ENCODE measurements at regions not wholly inside any gene's neighbourhood (a gene's known extent, or its start where the extent isn't known, plus 50 kb on each side); places are given as distances from the start of the nearest gene placed in this dataset.
"Not testable (repeated sequence)": the region's sequence is repeated elsewhere in the genome, so short reads cannot be mapped to it uniquely, and the experiment has no call there.

GRCh38 chr6:150492507-150492906, 107.2 kb upstream of the PLEKHG1 start:
- DNase-seq (ENCODE audit: low spot score in 2 of 2) (no peak), ATAC-seq (no peak)
- Mint-ChIP-seq H3K36me3 (peaks cover 11 to 18% of the 10 kb centered on the region in 2 donors), H3K9me3 (peaks cover 14 to 16% of the 10 kb centered on the region in 2 donors), H3K27ac (no peak overlapping the region)

GRCh38 chr6:150492941-150493340, 106.7 kb upstream of the PLEKHG1 start:
- DNase-seq (ENCODE audit: low spot score in 2 of 2) (no peak), ATAC-seq (no peak)
- no peak overlapping the region for H3K27ac Mint-ChIP-seq
- peaks cover 14 to 16% of the 10 kb centered on the region in 2 donors for H3K9me3 Mint-ChIP-seq
- H3K36me3 Mint-ChIP-seq = peaks cover 11 to 18% of the 10 kb centered on the region in 2 donors

DNA sequence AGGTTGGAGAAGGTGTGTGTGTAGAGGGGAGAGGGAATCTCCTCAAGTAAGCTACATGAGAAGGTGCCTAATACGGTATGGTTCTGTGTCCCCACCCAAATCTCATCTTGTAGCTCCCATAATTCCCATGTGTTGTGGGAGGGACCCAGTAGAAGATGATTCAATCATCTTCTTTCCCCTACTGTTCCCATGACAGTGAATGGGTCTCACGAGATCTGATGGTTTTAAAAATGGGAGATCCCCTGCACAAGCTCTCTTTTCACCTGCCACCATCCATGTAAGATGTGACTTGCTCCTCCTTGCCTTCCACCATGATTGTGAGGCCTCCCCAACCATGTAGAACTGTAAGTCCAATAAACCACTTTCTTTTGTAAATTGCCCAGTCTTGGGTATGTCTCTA, 106.1 kb upstream of the PLEKHG1 start:
- not testable (repeated sequence) for DNase-seq (ENCODE audit: low spot score in 2 of 2); ATAC-seq; H3K27ac Mint-ChIP-seq
- Mint-ChIP-seq H3K9me3 (peaks cover 14 to 16% of the 10 kb centered on the region in 2 donors), H3K36me3 (peaks cover 11 to 18% of the 10 kb centered on the region in 2 donors)

- Mint-ChIP-seq H3K36me3 (peaks cover 11 to 18% of the 10 kb centered on the region in 2 donors), H3K27ac (no peak overlapping the region), H3K9me3 (peaks cover 14 to 16% of the 10 kb centered on the region in 2 donors)
- ATAC-seq (no peak), DNase-seq (ENCODE audit: low spot score in 2 of 2) (no peak)
Observed at GRCh38 chr6:150494241-150494640, 105.4 kb upstream of the PLEKHG1 start.

GRCh38 chr6:150495126-150495525, 104.6 kb upstream of the PLEKHG1 start:
- H3K27ac Mint-ChIP-seq = no peak overlapping the region
- no peak for DNase-seq (ENCODE audit: low spot score in 2 of 2)
- H3K9me3 Mint-ChIP-seq = peaks cover 14 to 16% of the 10 kb centered on the region in 2 donors
- no peak for ATAC-seq
- peaks cover 11 to 18% of the 10 kb centered on the region in 2 donors for H3K36me3 Mint-ChIP-seq

- peaks cover 14 to 16% of the 10 kb centered on the region in 2 donors for H3K9me3 Mint-ChIP-seq
- DNase-seq (ENCODE audit: low spot score in 2 of 2) = no peak
- peaks cover 11 to 18% of the 10 kb centered on the region in 2 donors for H3K36me3 Mint-ChIP-seq
- no peak overlapping the region for H3K27ac Mint-ChIP-seq
- ATAC-seq = no peak
Observed at GRCh38 chr6:150496629-150497028, 103.1 kb upstream of the PLEKHG1 start.

DNA sequence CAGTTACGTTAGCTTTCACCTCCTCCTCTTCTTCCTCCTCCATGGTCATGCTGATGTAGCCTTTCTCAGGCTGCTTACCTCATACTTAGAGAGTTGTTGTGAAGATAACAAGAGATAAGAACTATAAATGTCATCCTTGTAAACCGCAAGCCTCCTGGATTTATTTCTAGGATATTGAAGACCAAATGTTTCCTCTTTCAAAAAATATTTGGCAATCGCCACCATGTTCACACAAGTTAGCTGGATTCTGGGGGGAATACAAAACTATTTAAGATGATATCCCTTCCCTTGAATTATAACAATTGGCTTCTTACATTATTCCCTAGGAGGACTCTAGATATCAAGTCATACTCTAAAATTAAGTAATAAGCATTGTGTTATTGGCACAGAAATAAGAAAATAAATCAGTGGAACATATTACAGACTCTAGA, 99.8 kb upstream of the PLEKHG1 start:
- no peaks in the 10 kb centered on the region for H3K36me3 Mint-ChIP-seq
- ATAC-seq = no peak
- H3K9me3 Mint-ChIP-seq = no peaks in the 10 kb centered on the region
- no peak overlapping the region for H3K27ac Mint-ChIP-seq
- no peak for DNase-seq (ENCODE audit: low spot score in 2 of 2)

GRCh38 chr6:150500568-150500967, 99.1 kb upstream of the PLEKHG1 start:
- not testable (repeated sequence) for DNase-seq (ENCODE audit: low spot score in 2 of 2); H3K36me3 Mint-ChIP-seq; ATAC-seq; H3K9me3 Mint-ChIP-seq; H3K27ac Mint-ChIP-seq

- H3K27ac Mint-ChIP-seq = no peak overlapping the region
- DNase-seq (ENCODE audit: low spot score in 2 of 2) (no peak), ATAC-seq (peak; percentile 40 to 69)
- no peaks in the 10 kb centered on the region for H3K36me3 Mint-ChIP-seq
- H3K9me3 Mint-ChIP-seq = peaks cover 3% of the 10 kb centered on the region in 2 donors
Observed at GRCh38 chr6:150503041-150503440, 96.6 kb upstream of the PLEKHG1 start.

DNA sequence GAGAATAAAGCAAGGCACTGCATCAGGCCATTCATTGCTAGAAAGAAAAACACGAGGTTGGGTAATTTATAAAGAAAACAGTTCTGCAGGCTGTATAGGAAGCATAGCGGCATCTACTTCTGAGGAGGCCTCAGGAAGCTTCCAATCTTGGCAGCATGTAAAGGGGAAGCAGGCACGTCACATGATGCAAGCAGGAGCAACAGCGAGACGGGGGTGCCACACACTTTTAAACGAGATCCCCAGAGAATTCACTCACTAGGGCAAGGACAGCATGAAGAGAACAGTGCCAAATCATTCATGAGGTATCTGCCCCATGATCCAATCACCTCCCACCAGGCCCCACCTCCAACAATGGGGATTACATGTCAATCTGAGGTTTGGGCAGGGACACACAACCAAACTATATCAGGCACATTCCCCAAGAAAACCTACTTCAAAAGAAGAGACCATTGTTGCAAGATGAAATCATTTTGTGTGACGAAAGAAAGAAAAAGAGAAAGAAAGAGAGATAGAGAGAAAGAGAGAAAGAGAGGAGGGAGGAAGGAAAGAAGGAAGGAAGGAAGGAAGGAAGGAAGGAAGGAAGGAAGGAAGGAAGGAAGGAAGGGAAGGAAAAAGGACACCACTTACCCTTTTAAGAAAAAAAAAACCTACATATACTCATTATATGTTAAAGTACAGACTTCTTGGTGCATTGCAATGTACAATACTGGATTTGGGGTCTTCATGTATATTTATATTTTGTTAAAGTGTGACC, 95.9 kb upstream of the PLEKHG1 start:
- H3K9me3 Mint-ChIP-seq = peaks cover 3% of the 10 kb centered on the region in 2 donors
- DNase-seq (ENCODE audit: low spot score in 2 of 2) = no peak
- no peaks in the 10 kb centered on the region for H3K36me3 Mint-ChIP-seq
- H3K27ac Mint-ChIP-seq = no peak overlapping the region
- peak; percentile 29 to 52 for ATAC-seq

GRCh38 chr6:150507361-150507760, 92.3 kb upstream of the PLEKHG1 start:
- H3K9me3 Mint-ChIP-seq; H3K36me3 Mint-ChIP-seq; H3K27ac Mint-ChIP-seq; ATAC-seq; DNase-seq (ENCODE audit: low spot score in 2 of 2): not testable (repeated sequence)

DNA sequence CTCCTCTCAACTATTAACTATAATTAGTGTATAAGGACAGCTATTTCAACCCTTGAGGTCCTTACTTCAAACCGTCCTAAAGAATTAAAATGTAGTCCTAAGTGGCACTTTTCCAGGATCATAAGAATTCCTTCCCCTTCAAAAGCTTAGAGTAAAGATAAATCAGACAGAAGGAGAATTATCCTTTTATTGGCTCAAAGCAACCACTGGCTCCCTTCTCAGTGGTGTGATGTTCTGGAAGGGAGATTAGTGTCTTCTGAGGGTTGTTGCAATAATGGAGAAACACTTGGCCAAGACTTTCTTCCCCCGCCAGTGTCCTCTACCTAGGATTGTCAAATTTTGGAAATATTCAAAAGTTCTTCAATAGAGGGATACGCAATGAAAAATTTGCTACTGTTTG, 89.1 kb upstream of the PLEKHG1 start:
- DNase-seq (ENCODE audit: low spot score in 2 of 2) (no peak), ATAC-seq (no peak)
- Mint-ChIP-seq H3K27ac (no peak overlapping the region), H3K9me3 (peaks cover 2% of the 10 kb centered on the region in 2 donors), H3K36me3 (no peaks in the 10 kb centered on the region)

GRCh38 chr6:150511313-150511712, 88.4 kb upstream of the PLEKHG1 start:
- Mint-ChIP-seq H3K9me3 (no peaks in the 10 kb centered on the region), H3K27ac (no peak overlapping the region), H3K36me3 (no peaks in the 10 kb centered on the region)
- no peak for DNase-seq (ENCODE audit: low spot score in 2 of 2)
- ATAC-seq = no peak

- H3K27ac Mint-ChIP-seq = no peak overlapping the region
- H3K9me3 Mint-ChIP-seq = no peaks in the 10 kb centered on the region
- H3K36me3 Mint-ChIP-seq = no peaks in the 10 kb centered on the region
- no peak for DNase-seq (ENCODE audit: low spot score in 2 of 2)
- no peak for ATAC-seq
Observed at GRCh38 chr6:150514806-150515380, 84.8 kb upstream of the PLEKHG1 start.

DNA sequence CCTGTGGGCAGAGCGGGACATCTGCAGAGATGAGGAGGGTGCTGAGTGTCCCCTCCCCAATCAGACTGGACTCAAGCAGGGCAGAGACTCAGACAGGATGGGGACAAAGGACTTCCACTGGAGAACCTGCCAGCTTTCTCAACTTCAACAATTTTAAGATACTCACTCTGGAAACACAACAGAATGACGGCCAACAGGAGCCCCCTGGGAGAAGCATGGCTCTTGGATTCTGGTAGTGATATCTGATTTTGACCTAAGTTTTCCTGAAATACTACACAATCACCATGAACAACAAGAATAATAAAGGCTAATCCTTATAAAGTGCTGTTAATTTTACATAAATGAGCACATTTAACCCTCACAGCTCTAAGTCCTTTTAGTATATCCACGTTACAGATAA, 83.5 kb upstream of the PLEKHG1 start:
- Mint-ChIP-seq H3K36me3 (no peaks in the 10 kb centered on the region), H3K27ac (no peak overlapping the region), H3K9me3 (no peaks in the 10 kb centered on the region)
- DNase-seq (ENCODE audit: low spot score in 2 of 2) (no peak), ATAC-seq (no peak)

DNA sequence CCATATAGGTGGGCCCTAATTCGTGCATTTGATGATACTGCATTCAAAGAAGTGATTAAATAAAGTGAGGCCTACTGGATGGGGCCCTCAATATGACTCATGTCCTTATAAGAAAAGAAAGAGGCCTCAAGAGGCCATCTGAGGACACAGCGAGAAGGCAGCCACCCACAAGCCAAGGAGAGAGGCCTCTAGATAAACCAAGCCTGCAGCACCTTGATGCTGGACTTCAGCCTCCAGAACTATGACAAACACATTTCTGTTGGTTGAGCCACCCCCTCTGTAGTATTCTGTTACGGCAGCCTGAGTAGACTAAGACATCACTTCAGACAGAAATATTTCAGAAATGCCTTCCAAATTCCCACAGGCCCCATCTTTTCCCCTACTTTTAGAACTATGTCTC, 82.5 kb upstream of the PLEKHG1 start:
- H3K27ac Mint-ChIP-seq = no peak overlapping the region
- DNase-seq (ENCODE audit: low spot score in 2 of 2) = no peak
- ATAC-seq = peak in 1 of 2 donors; percentile 14
- H3K9me3 Mint-ChIP-seq = no peaks in the 10 kb centered on the region
- no peaks in the 10 kb centered on the region for H3K36me3 Mint-ChIP-seq

DNA sequence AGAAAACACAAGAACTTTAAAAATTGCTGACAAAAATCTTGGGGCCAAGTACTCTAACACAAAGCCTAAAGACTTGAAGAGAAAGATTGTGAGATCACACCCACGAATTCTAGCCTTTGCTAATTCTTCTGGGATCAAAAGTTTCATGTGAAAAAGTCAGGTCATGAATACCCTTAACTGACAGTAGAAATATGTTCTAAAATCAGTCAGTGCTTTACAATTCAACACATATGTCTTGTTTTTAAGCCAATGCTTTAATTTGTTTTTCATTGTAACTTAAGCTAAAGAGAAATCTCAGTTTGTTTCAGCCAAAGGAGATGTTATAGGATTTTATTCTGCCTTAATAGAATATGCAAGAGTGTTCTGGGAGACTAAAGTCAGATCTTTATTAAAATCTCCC, 78.2 kb upstream of the PLEKHG1 start:
- H3K27ac Mint-ChIP-seq = no peak overlapping the region
- no peaks in the 10 kb centered on the region for H3K9me3 Mint-ChIP-seq
- ATAC-seq (no peak), DNase-seq (ENCODE audit: low spot score in 2 of 2) (no peak)
- H3K36me3 Mint-ChIP-seq = no peaks in the 10 kb centered on the region

- not testable (repeated sequence) for H3K36me3 Mint-ChIP-seq; H3K27ac Mint-ChIP-seq; ATAC-seq; H3K9me3 Mint-ChIP-seq; DNase-seq (ENCODE audit: low spot score in 2 of 2)
Observed at GRCh38 chr6:150523216-150523615, 76.5 kb upstream of the PLEKHG1 start.
